Lower leg skin (tissue), 4 donors: ENCODE measurements at regions not wholly inside any gene's neighbourhood (a gene's known extent, or its start where the extent isn't known, plus 50 kb on each side); places are given as distances from the start of the nearest gene placed in this dataset.

Experiments
- DNase-seq, 2 donors: peaks; one replicate each; pipeline ENCODE4 v3.0.0-alpha.2; 2019; ENCODE audit warnings: low spot score in 2 of 2
- H3K4me3 ChIP-seq: fragments of 200-600 bp; sonication (generic); 2 replicates; pipeline ENCODE4 v1.5.1; 2017; ENCODE audit warnings: mild to moderate bottlenecking, low read depth; ENCODE audit not compliant: poor library complexity, severe bottlenecking
- POLR2A ChIP-seq, 2 donors: fragments of 450-650 bp; IDR thresholded peaks; one replicate each; pipeline ENCODE4 v1.6.1; 2016 to 2017; ENCODE audit warnings: antibody characterized with exemption in 2 of 2, mild to moderate bottlenecking in 1 of 2, moderate library complexity in 1 of 2
- WGBS, 2 donors: methylation state at CpG; one replicate each; pipeline ENCODE4 v1.1.5; 2018; 5-methylcytosine and 5-hydroxymethylcytosine counted together
- intact Hi-C: fragments of 100-400 bp; cut with DNase I; formaldehyde crosslinking; loops from one replicate; pipeline ENCODE4 v1.15.0; 2023; ENCODE audit warnings: low total_unique reads
- TF ChIP-seq, protein P1 (sequence below), 3 donors: fragments of 450-650 bp; IDR thresholded peaks; one replicate each; pipeline ENCODE4 v1.5.1; 2016; ENCODE audit warnings: antibody characterized with exemption in 3 of 3, mild to moderate bottlenecking in 3 of 3, moderate library complexity in 2 of 3

DNA sequence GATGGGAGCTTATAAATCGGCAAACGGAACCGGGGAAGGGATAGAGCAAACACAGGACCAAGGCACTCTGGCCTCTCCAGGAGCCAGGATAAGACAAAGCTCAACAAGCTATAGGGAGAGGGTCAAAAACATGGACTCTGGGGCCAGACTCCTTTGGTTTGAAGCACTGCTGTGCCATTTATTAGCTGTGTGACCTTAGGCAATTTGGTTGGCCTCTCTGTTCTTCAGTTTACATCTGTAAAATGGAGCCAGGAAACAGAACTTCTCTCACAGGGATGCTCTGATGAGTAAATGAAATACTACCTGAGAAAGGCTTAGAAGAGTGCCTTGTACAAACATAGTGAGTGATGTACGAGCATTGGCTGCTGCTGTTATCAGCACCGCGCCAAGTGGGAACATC lies 213.3 kb upstream of the PWP1 start:
- no peak for TF ChIP-seq POLR2A (IDR thresholded peaks at IDR 0.05)
- TF ChIP-seq, protein P1, sequence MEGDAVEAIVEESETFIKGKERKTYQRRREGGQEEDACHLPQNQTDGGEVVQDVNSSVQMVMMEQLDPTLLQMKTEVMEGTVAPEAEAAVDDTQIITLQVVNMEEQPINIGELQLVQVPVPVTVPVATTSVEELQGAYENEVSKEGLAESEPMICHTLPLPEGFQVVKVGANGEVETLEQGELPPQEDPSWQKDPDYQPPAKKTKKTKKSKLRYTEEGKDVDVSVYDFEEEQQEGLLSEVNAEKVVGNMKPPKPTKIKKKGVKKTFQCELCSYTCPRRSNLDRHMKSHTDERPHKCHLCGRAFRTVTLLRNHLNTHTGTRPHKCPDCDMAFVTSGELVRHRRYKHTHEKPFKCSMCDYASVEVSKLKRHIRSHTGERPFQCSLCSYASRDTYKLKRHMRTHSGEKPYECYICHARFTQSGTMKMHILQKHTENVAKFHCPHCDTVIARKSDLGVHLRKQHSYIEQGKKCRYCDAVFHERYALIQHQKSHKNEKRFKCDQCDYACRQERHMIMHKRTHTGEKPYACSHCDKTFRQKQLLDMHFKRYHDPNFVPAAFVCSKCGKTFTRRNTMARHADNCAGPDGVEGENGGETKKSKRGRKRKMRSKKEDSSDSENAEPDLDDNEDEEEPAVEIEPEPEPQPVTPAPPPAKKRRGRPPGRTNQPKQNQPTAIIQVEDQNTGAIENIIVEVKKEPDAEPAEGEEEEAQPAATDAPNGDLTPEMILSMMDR (IDR thresholded peaks at IDR 0.05): no peak
- WGBS, 2 donors: 92 to 94% methylated on average over 6 of the region's 6 CpGs
- no peak for DNase-seq
- intact Hi-C loops: no loop called here
- H3K4me3 ChIP-seq: no peak overlapping the region

DNA sequence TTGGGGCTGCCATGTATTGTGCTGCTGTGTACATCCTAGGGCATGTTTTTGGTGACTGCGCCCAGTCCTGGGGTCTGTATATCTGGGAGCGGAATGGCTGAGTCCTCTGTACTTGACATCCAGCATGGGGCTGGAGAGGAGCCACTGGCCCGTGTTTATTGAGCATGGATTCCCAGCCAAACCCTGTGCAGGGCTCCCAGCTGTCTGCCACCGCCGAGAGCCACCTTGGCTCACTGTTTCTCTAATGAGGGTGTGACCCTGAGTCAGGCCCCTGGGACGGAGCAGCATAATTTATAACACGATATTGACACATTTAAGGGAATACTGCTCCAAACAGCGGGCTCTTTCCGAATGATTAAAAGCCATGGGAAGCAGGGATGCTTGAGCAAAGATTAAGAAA lies 211.5 kb upstream of the PWP1 start:
- TF ChIP-seq POLR2A (IDR thresholded peaks at IDR 0.05): no peak
- TF ChIP-seq, protein P1 (IDR thresholded peaks at IDR 0.05): no peak
- no peak for DNase-seq
- intact Hi-C loops: no loop called here
- WGBS, 2 donors: 52 to 62% methylated on average over 6 to 9 of the region's 9 CpGs
- no peak overlapping the region for H3K4me3 ChIP-seq

DNA sequence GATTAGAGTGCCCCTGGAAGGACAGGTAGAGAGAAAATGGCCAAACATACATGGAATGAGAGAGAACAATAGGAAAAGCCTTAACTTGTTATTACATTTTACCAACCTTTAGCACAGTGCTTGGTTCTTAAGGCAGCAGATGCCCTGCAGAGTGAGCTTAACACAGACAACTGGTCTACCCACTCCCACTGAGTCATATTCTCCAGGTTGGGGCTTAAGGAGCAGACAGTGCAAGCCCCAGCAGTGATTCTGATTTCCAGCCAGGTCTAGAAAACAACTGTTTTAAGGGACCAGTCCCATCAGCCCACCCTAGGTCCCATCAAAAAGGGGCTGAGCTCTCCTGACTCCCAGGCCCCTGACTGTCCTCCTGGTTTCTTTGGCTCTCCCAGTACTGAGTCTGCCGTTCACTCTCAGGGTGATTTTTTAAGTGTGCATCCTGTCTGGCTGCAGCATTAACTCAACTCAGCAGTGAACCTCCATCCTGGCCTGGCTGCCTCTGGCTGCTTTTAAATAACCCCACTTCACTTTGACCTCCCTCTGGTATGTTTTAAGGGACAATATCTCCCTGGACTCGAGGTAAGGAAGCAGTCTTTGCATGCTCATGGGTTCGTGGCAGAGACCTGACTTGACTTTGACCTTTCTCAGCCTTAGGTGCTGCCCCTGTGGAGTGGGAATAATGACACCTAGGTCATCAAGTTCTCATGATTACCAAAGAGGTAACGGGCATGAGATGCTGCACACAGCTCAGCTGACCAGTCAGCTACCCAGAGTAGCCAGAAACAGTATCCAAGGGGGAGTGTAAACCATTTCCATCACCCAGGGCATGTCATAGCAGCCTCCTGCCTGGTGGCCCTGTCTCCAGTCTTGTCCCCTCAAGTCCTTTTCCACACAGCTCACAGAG lies 210.7 kb upstream of the PWP1 start:
- WGBS, 2 donors: 64 to 88% methylated on average over 4 of the region's 4 CpGs

DNA sequence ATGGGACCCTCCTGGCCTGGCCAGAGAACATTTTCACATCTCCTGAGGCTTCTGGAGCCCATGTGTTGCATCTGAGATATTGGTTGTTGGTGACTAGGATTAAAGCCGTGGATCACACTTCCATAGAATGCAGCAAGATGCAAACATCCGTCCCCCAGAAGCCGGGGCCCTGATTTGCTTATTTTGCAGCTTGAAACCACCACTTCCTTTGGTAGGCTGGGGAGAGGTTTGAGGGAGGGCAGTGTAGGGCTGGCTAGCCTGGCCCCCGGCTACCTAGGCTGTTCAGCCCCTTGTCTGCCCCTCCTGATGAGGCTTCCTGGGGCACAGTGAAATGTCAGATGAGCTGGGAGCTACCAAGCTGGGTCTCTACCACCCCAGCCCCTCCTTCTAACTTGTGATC lies 209.7 kb upstream of the PWP1 start:
- TF ChIP-seq POLR2A (IDR thresholded peaks at IDR 0.05): no peak
- TF ChIP-seq, protein P1 (IDR thresholded peaks at IDR 0.05): no peak
- DNase-seq: no peak
- intact Hi-C loops: no loop called here
- WGBS, 2 donors: 82 to 89% methylated on average over 4 of the region's 4 CpGs
- no peak overlapping the region for H3K4me3 ChIP-seq

More for the DNA sequence above, 210.7 kb upstream of the PWP1 start:
- no peak for DNase-seq
- H3K4me3 ChIP-seq: no peak overlapping the region
- intact Hi-C loops: no loop called here
- TF ChIP-seq, protein P1 (IDR thresholded peaks at IDR 0.05): no peak

DNA sequence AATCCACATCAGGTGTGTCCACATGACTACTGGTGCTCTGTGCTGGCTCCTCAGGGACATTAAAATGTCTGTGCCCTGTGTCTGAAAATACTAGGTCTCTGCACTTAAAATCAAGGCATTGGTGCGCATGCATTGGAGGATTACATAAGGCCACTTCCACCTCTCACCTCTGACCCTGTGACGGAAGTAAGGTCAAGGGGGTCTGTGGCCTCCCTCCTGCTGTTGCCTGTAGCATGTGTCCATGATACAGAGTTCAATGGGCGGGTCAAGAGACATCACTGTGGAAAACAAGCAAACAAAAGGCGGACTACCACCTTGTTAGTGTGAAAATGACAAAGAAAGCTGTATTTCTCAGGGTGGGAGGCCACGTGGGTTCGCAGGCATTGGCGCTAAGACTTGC lies 208.6 kb upstream of the PWP1 start:
- DNase-seq: no peak
- WGBS, 2 donors: 95 to 97% methylated on average over 7 of the region's 7 CpGs
- TF ChIP-seq, protein P1 (IDR thresholded peaks at IDR 0.05): no peak
- TF ChIP-seq POLR2A (IDR thresholded peaks at IDR 0.05): no peak
- intact Hi-C loops: no loop called here
- H3K4me3 ChIP-seq: no peak overlapping the region
